Spleen (tissue), 11 donors: ENCODE measurements at regions not wholly inside any gene's neighbourhood (a gene's known extent, or its start where the extent isn't known, plus 50 kb on each side); places are given as distances from the start of the nearest gene placed in this dataset.

ENCODE experiments used
- DNase-seq: peaks from one replicate; pipeline ENCODE4 v3.0.0-alpha.2; 2020
- H3K27ac ChIP-seq, 8 donors: fragments of 200-600 bp; sonication (generic) in 7 of 8; 1 replicate in 4 of 8; 2 replicates in 4 of 8; pipeline versions ENCODE4 v1.5.0 to v1.8.0; 2016 to 2021; ENCODE audit warnings: inconsistent platforms in 4 of 8, mild to moderate bottlenecking in 4 of 8, moderate library complexity in 1 of 8
- H3K27me3 ChIP-seq, 7 donors: fragments of 200-600 bp; sonication (generic) in 6 of 7; replicated peaks in 1 of 7; 1 replicate in 4 of 7; 2 replicates in 3 of 7; pipeline versions ENCODE4 v1.5.0 to v1.8.0; 2016 to 2021; ENCODE audit warnings: inconsistent platforms in 3 of 7, mild to moderate bottlenecking in 1 of 7
- H3K36me3 ChIP-seq, 6 donors: fragments of 200-600 bp; sonication (generic) in 5 of 6; 1 replicate in 4 of 6; 2 replicates in 2 of 6; pipeline versions ENCODE4 v1.5.0 to v1.8.0; 2016 to 2021; ENCODE audit warnings: inconsistent platforms in 2 of 6
- H3K4me1 ChIP-seq, 6 donors: fragments of 200-600 bp; sonication (generic) in 5 of 6; 1 replicate in 3 of 6; 2 replicates in 3 of 6; pipeline versions ENCODE4 v1.5.0 to v1.8.0; 2016 to 2021; ENCODE audit warnings: inconsistent platforms in 3 of 6
- H3K4me3 ChIP-seq, 8 donors: fragments of 200-600 bp; sonication (generic) in 7 of 8; 1 replicate in 4 of 8; 2 replicates in 4 of 8; pipeline versions ENCODE4 v1.5.0 to v1.8.0; 2016 to 2021; ENCODE audit warnings: inconsistent platforms in 4 of 8, mild to moderate bottlenecking in 4 of 8, moderate library complexity in 2 of 8
- H3K9me3 ChIP-seq, 8 donors: fragments of 200-600 bp; sonication (generic) in 7 of 8; 1 replicate in 4 of 8; 2 replicates in 4 of 8; pipeline versions ENCODE4 v1.5.0 to v1.8.0; 2016 to 2021; ENCODE audit warnings: inconsistent platforms in 4 of 8
- POLR2A ChIP-seq, 3 donors: fragments of 450-650 bp; IDR thresholded peaks; one replicate each; pipeline ENCODE4 v1.5.1; 2017; ENCODE audit warnings: antibody characterized with exemption in 3 of 3, mild to moderate bottlenecking in 1 of 3
- POLR2AphosphoS5 ChIP-seq, 3 donors: sonication (generic); formaldehyde crosslinking; IDR thresholded peaks; one replicate each; pipeline ENCODE4 v1.5.1; 2017; ENCODE audit warnings: antibody characterized with exemption in 3 of 3
- WGBS, 5 donors: extraction: QIAGEN DNeasy Blood & Tissue Kit in 3 of 5; methylation state at CpG; one replicate each; pipeline versions ENCODE4 v1.1.5 to v1.1.7; 2013 to 2018; 5-methylcytosine and 5-hydroxymethylcytosine counted together
- intact Hi-C: fragments of 100-400 bp; cut with DNase I; formaldehyde crosslinking; loops from one replicate; pipeline ENCODE4 v1.15.0; 2023; ENCODE audit warnings: low total_unique reads
- TF ChIP-seq, protein P1 (sequence below), 11 experiments: fragments of 200-600 bp in 7 of 11; fragments of 450-650 bp in 4 of 11; sonication (generic) in 4 of 11; IDR thresholded peaks in 8 of 11; conservative IDR thresholded peaks in 3 of 11; 1 replicate in 7 of 11; 2 replicates in 4 of 11; pipeline versions ENCODE4 v1.4.0 to v1.8.0; 2016 to 2021; ENCODE audit warnings: antibody characterized with exemption in 11 of 11, inconsistent platforms in 4 of 11, mild to moderate bottlenecking in 1 of 11
- donor health status: healthy with polysubstance abuse.
- donor health status: DM: no; HTN: no; CAD: no; lungs with moderate emphysema.
- donor health status: DM: no; HTN: no; CAD: no.
- donor health status: Bipolar disorder and iron deficiency.
- donor health status: healthy.
- donor health status: DM: no; HTN: no; CAD: no.
- donor health status: DM: yes; HTN: yes; CAD: no.

DNA sequence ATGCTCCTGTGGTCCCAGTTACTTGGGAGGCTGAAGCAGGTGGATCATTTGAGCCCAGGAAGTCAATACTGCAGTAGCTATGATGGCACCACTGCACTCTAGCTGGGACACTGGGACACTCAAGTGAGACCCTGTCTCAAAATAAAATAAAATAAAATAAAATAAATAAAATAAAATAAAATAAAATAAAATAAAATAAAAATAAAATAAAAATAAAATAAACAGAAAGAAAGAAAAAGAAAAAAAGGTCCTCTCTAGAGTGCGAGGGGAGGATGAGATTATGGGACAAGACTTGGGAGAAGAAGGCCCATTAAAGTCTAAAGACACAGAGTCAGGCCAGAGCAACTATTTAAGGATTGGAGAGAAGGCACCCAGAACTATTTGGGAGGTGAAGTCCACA, 172.5 kb downstream of the IER5 start:
- Histone ChIP-seq H3K36me3 (no peaks in the 10 kb centered on the region), H3K9me3 (no peaks in the 10 kb centered on the region), H3K27me3 (peaks cover 0 to 32% (median 0%) of the 10 kb centered on the region in 7 donors), H3K4me1 (no peaks in the 10 kb centered on the region), H3K27ac (no peak overlapping the region), H3K4me3 (no peak overlapping the region)
- intact Hi-C loops = no loop called here
- no peak for DNase-seq
- TF ChIP-seq, protein P1, sequence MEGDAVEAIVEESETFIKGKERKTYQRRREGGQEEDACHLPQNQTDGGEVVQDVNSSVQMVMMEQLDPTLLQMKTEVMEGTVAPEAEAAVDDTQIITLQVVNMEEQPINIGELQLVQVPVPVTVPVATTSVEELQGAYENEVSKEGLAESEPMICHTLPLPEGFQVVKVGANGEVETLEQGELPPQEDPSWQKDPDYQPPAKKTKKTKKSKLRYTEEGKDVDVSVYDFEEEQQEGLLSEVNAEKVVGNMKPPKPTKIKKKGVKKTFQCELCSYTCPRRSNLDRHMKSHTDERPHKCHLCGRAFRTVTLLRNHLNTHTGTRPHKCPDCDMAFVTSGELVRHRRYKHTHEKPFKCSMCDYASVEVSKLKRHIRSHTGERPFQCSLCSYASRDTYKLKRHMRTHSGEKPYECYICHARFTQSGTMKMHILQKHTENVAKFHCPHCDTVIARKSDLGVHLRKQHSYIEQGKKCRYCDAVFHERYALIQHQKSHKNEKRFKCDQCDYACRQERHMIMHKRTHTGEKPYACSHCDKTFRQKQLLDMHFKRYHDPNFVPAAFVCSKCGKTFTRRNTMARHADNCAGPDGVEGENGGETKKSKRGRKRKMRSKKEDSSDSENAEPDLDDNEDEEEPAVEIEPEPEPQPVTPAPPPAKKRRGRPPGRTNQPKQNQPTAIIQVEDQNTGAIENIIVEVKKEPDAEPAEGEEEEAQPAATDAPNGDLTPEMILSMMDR (IDR thresholded peaks at IDR 0.05 in 8 of 11, conservative IDR thresholded peaks at IDR 0.05 in 3 of 11) = no peak
- TF ChIP-seq POLR2AphosphoS5 (IDR thresholded peaks at IDR 0.05) (no peak), POLR2A (IDR thresholded peaks at IDR 0.05) (no peak)
- 76 to 86% (median 82%) methylated on average over 1 of the region's 1 CpG for WGBS, 5 donors

DNA sequence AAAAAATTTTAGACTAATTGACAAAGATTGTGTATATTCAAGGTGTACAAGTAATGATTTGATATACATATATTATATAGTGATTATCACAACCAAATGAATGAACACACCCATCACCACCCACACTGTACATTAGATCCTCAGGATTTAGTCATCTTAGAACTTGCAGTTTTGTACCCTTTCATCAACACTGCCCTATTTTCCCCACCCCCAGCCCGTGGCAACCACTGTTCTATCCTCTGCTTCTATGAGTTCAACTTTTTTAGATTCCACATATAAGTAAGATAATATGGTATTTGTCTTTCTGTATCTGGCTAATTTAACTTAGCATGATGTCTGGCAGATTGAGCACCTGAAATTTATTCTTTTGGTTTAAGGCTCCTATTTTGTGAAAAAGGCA, 173.6 kb downstream of the IER5 start:
- TF ChIP-seq POLR2AphosphoS5 (IDR thresholded peaks at IDR 0.05) (no peak), POLR2A (IDR thresholded peaks at IDR 0.05) (no peak)
- Histone ChIP-seq H3K4me1 (no peaks in the 10 kb centered on the region), H3K27me3 (peaks cover 0 to 30% (median 0%) of the 10 kb centered on the region in 7 donors), H3K4me3 (no peak overlapping the region), H3K36me3 (no peaks in the 10 kb centered on the region), H3K9me3 (peaks cover 0 to 4% (median 0%) of the 10 kb centered on the region in 8 donors), H3K27ac (no peak overlapping the region)
- 26 to 68% (median 38%) methylated on average over 1 of the region's 1 CpG for WGBS, 5 donors
- intact Hi-C loops = no loop called here
- DNase-seq = no peak

DNA sequence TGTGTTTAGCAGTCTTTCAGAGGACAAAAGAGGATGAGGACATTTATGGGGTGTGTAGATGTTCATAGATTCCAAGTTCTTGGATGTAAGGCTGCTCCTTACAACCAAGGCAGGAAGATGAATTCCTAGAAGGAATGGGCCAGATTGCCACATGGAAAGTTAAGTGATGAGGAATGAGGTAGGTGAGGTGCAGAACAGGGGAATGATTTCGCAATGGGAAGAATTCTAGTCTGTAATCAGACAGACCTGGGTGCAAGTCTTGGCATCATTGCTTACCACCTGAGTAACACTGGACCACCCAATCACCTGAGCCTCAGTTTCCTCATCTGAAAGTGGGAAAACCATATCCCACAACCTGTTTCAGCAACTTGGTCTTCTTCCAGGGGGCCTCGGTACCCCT, 174.9 kb downstream of the IER5 start:
- H3K9me3 ChIP-seq = peaks cover 0 to 9% (median 0%) of the 10 kb centered on the region in 8 donors
- no peak overlapping the region for H3K4me3 ChIP-seq
- H3K27me3 ChIP-seq = peaks cover 0 to 16% (median 0%) of the 10 kb centered on the region in 7 donors
- H3K36me3 ChIP-seq = no peaks in the 10 kb centered on the region
- H3K4me1 ChIP-seq = no peaks in the 10 kb centered on the region
- no peak overlapping the region for H3K27ac ChIP-seq
- TF ChIP-seq, protein P1 (IDR thresholded peaks at IDR 0.05 in 8 of 11, conservative IDR thresholded peaks at IDR 0.05 in 3 of 11) = no peak
- no peak for TF ChIP-seq POLR2AphosphoS5 (IDR thresholded peaks at IDR 0.05)
- TF ChIP-seq POLR2A (IDR thresholded peaks at IDR 0.05) = no peak
- intact Hi-C loops = no loop called here
- 80 to 95% (median 89%) methylated on average over 2 of the region's 2 CpGs for WGBS, 5 donors
- no peak for DNase-seq

DNA sequence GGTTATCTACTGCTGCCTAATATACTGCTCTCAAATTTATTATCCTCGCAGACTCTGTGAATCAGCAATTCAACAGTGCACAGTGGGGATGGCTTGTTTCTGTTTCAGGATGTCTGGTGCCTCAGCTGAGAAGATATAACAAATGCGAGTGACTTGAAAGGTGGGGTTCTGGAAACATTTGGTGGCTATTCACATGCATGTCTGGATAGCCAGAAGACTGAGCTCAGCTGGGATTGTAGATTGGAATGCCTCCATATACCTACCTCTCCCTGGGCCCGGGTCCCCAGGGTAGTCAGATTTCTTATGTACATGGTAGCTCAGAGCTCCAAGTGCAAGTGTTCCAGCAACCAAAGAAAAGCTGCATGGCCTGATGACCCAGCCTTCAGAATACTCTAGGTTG, 176.3 kb downstream of the IER5 start:
- peaks cover 0 to 9% (median 0%) of the 10 kb centered on the region in 8 donors for H3K9me3 ChIP-seq
- no peak overlapping the region for H3K4me3 ChIP-seq
- H3K27ac ChIP-seq = no peak overlapping the region
- whole genome bisulfite sequencing, 5 donors = 64 to 86% (median 77%) methylated on average over 3 of the region's 3 CpGs
- TF ChIP-seq, protein P1 (IDR thresholded peaks at IDR 0.05 in 8 of 11, conservative IDR thresholded peaks at IDR 0.05 in 3 of 11) = no peak
- TF ChIP-seq POLR2AphosphoS5 (IDR thresholded peaks at IDR 0.05) (no peak), POLR2A (IDR thresholded peaks at IDR 0.05) (no peak)
- intact Hi-C loops = no loop called here
- H3K27me3 ChIP-seq = peaks cover 0 to 14% (median 0%) of the 10 kb centered on the region in 7 donors
- no peaks in the 10 kb centered on the region for H3K4me1 ChIP-seq
- no peak for DNase-seq
- no peaks in the 10 kb centered on the region for H3K36me3 ChIP-seq

DNA sequence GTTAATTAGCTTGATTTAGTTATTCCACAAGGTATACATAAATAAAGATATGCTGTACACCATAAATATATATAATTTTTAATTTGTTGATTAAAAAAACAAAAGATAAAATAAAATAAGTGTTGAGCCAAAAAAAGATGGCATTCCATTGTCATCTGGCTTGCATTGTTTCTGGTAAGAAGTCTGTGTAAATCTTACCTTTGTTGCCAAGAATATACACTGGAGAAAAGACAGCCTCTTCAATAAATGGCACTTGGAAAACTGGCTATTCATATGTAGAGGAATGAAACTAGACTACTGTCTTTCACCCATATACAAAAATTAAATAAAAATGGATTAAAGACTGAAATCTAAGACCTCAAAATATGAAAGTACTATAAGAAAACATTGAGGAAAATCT, 196.5 kb downstream of the IER5 start:
- H3K9me3 ChIP-seq = peaks cover 10 to 55% (median 45%) of the 10 kb centered on the region in 8 donors
- H3K27ac ChIP-seq = no peak overlapping the region

More for the DNA sequence above, 196.5 kb downstream of the IER5 start:
- Histone ChIP-seq H3K27me3 (no peaks in the 10 kb centered on the region), H3K36me3 (no peaks in the 10 kb centered on the region), H3K4me3 (no peak overlapping the region), H3K4me1 (no peaks in the 10 kb centered on the region)
- no peak for TF ChIP-seq POLR2AphosphoS5 (IDR thresholded peaks at IDR 0.05)
- no peak for DNase-seq
- intact Hi-C loops = no loop called here
